B cell (primary cell): ENCODE measurements at regions not wholly inside any gene's neighbourhood (a gene's known extent, or its start where the extent isn't known, plus 50 kb on each side); places are given as distances from the start of the nearest gene placed in this dataset.

Source experiments
- ATAC-seq: fragments of 200-7000 bp; cut with Tn5 transposase; one replicate; pipeline ENCODE4 v1.10.0; 2021; ENCODE audit warnings: low read depth, mild to moderate bottlenecking, moderate number of reproducible peaks, moderate library complexity
- CTCF ChIA-PET: fragments of 350-600 bp; sonication (Branson Sonifier 250); formaldehyde crosslinking; loops from one replicate; lab custom pipeline; 2021; ENCODE audit warnings: antibody characterized with exemption, inconsistent platforms; lab: Charles Lee
- POLR2A ChIA-PET: fragments of 350-600 bp; sonication (Branson Sonifier 250); formaldehyde crosslinking; loops from one replicate; lab custom pipeline; 2021; ENCODE audit warnings: antibody characterized with exemption; lab: Charles Lee
- DNase-seq: peaks from one replicate; pipeline ENCODE4 v3.0.0; 2013
- H2AFZ ChIP-seq: 2 replicates; pipeline ENCODE4 v1.6.1; 2012; ENCODE audit warnings: mild to moderate bottlenecking, low read depth, low read length; ENCODE audit not compliant: insufficient read depth, poor library complexity, severe bottlenecking
- H3K27ac ChIP-seq, 2 donors: 1 replicate in 1 of 2; 2 replicates in 1 of 2; pipeline ENCODE4 v1.5.1; 2012 to 2013; ENCODE audit warnings: low read length in 2 of 2, mild to moderate bottlenecking in 2 of 2, moderate library complexity in 1 of 2
- H3K27me3 ChIP-seq, 4 experiments: fragments of 200-600 bp in 1 of 4; sonication (generic) in 1 of 4; replicated peaks in 1 of 4; 1 replicate in 2 of 4; 2 replicates in 2 of 4; pipeline versions ENCODE4 v1.6.1 to v1.7.0; 2013 to 2016; ENCODE audit warnings: low read length in 3 of 4, mild to moderate bottlenecking in 2 of 4, mixed read lengths in 1 of 4, moderate library complexity in 1 of 4; ENCODE audit not compliant: insufficient read depth in 4 of 4, control insufficient read depth in 3 of 4; ENCODE audit errors: control extremely low read depth in 1 of 4
- H3K36me3 ChIP-seq, 2 experiments: replicated peaks in 1 of 2; 1 replicate in 1 of 2; 2 replicates in 1 of 2; pipeline versions ENCODE4 v1.6.1 to v1.7.1; 2013; ENCODE audit warnings: low read length in 1 of 2; ENCODE audit not compliant: insufficient read depth in 2 of 2, control insufficient read depth in 1 of 2; ENCODE audit errors: control extremely low read depth in 1 of 2, extremely low read depth in 1 of 2
- H3K4me1 ChIP-seq, 2 donors: fragments of 200-600 bp in 1 of 2; sonication (generic) in 1 of 2; 1 replicate in 1 of 2; 2 replicates in 1 of 2; pipeline versions ENCODE4 v1.5.1 to v1.6.1; 2013 to 2017; ENCODE audit warnings: low read length in 2 of 2; ENCODE audit not compliant: control insufficient read depth in 2 of 2, insufficient read depth in 2 of 2
- H3K4me2 ChIP-seq: replicated peaks from 2 replicates; pipeline ENCODE3; 2012; ENCODE audit warnings: mild to moderate bottlenecking, low read depth, low read length; ENCODE audit not compliant: poor library complexity, severe bottlenecking
- H3K4me3 ChIP-seq, 5 experiments: fragments of 200-600 bp in 1 of 5; sonication (generic) in 1 of 5; 1 replicate in 3 of 5; 2 replicates in 2 of 5; pipeline versions ENCODE4 v1.5.1 to v1.7.0; 2011 to 2016; ENCODE audit warnings: low read length in 4 of 5, mild to moderate bottlenecking in 4 of 5, low read depth in 2 of 5, control low read depth in 1 of 5, moderate library complexity in 1 of 5; ENCODE audit not compliant: insufficient read depth in 1 of 5; ENCODE audit errors: control extremely low read depth in 1 of 5, extremely low read depth in 1 of 5
- H3K79me2 ChIP-seq: fragments of 200-600 bp; sonication (generic); one replicate; pipeline ENCODE4 v1.6.0; 2016; ENCODE audit warnings: low read length; ENCODE audit not compliant: control insufficient read depth, insufficient read depth
- H3K9ac ChIP-seq: fragments of 200-600 bp; sonication (generic); 2 replicates; pipeline ENCODE4 v1.6.1; 2017; ENCODE audit warnings: mild to moderate bottlenecking, low read length, moderate library complexity
- H3K9me3 ChIP-seq, 3 donors: one replicate each; pipeline versions ENCODE4 v1.6.1 to v1.7.1; 2013; ENCODE audit warnings: low read length in 2 of 3; ENCODE audit not compliant: control insufficient read depth in 2 of 3, insufficient read depth in 1 of 3; ENCODE audit errors: control extremely low read depth in 1 of 3
- H4K20me1 ChIP-seq: 2 replicates; pipeline ENCODE4 v1.6.0; 2012; ENCODE audit warnings: mild to moderate bottlenecking, low read length; ENCODE audit not compliant: insufficient read depth, control insufficient read depth, poor library complexity, severe bottlenecking
- H3K27ac Mint-ChIP-seq: one replicate; pipeline ENCODE4 v1.8.0; 2021; ENCODE audit warnings: mixed read lengths
- H3K27me3 Mint-ChIP-seq: one replicate; pipeline ENCODE4 v1.8.0; 2021; ENCODE audit warnings: mixed read lengths
- H3K4me1 Mint-ChIP-seq: one replicate; pipeline ENCODE4 v1.8.0; 2021; ENCODE audit warnings: mixed read lengths
- H3K4me3 Mint-ChIP-seq: one replicate; pipeline ENCODE4 v1.8.0; 2021; ENCODE audit warnings: mixed read lengths
- H3K9me3 Mint-ChIP-seq: one replicate; pipeline ENCODE4 v1.8.0; 2022; ENCODE audit warnings: mixed read lengths; ENCODE audit not compliant: insufficient read depth
- CTCF ChIP-seq: fragments of 200-600 bp; IDR thresholded peaks from one replicate; pipeline ENCODE4 v1.8.0; 2022; ENCODE audit warnings: antibody characterized with exemption, mild to moderate bottlenecking
- EZH2 ChIP-seq: IDR thresholded peaks from 2 replicates; pipeline ENCODE4 v1.6.1; 2012; ENCODE audit warnings: borderline replicate concordance, low read depth, mild to moderate bottlenecking, moderate library complexity, low read length; ENCODE audit not compliant: insufficient read depth, poor library complexity, severe bottlenecking
- WGBS: methylation state at CpG from one replicate; pipeline ENCODE4 v1.1.5; 2013; ENCODE audit warnings: missing lambda C conversion rate; ENCODE audit not compliant: insufficient coverage; 5-methylcytosine and 5-hydroxymethylcytosine counted together
- intact Hi-C: fragments of 100-400 bp; cut with micrococcal nuclease; formaldehyde crosslinking; loops from one replicate; pipeline ENCODE4 v1.10.0; 2022

- Mint-ChIP-seq H3K9me3 (peaks cover 3% of the 10 kb centered on the region), H3K4me1 (no peaks in the 10 kb centered on the region), H3K27me3 (no peaks in the 10 kb centered on the region), H3K4me3 (no peak overlapping the region), H3K27ac (no peak overlapping the region)
- ATAC-seq: no peak
- Histone ChIP-seq H4K20me1 (no peaks in the 10 kb centered on the region), H3K27ac (no peak overlapping the region), H3K79me2 (no peaks in the 10 kb centered on the region), H3K27me3 (no peaks in the 10 kb centered on the region), H3K36me3 (no peaks in the 10 kb centered on the region), H3K9me3 (peaks cover 0 to 15% (median 0%) of the 10 kb centered on the region in 3 donors), H3K4me2 (no peak overlapping the region), H3K4me1 (no peaks in the 10 kb centered on the region), H3K9ac (no peak overlapping the region), H2AFZ (no peak overlapping the region), H3K4me3 (no peak overlapping the region)
- CTCF ChIA-PET: no interaction called here
- DNase-seq: no peak
- intact Hi-C loops: no loop called here
- POLR2A ChIA-PET: no interaction called here
- no CpG with 5 or more reads among the region's 1 CpG for WGBS
- TF ChIP-seq EZH2 (no peak), CTCF (no peak)
Observed at GRCh38 chr4:180898305-180898704, 1344.9 kb upstream of the TENM3 start.

GRCh38 chr4:180900781-180901180 is 1342.4 kb upstream of the TENM3 start:
- Mint-ChIP-seq H3K27ac (no peak overlapping the region), H3K27me3 (no peaks in the 10 kb centered on the region), H3K4me1 (no peaks in the 10 kb centered on the region), H3K4me3 (no peak overlapping the region), H3K9me3 (peaks cover 3% of the 10 kb centered on the region)
- no peaks in the 10 kb centered on the region for H3K79me2 ChIP-seq
- ATAC-seq (no peak), DNase-seq (no peak)
- no peak overlapping the region for H3K9ac ChIP-seq
- H2AFZ ChIP-seq: no peak overlapping the region
- no peak overlapping the region for H3K27ac ChIP-seq
- CTCF ChIA-PET: no interaction called here
- POLR2A ChIA-PET: no interaction called here
- TF ChIP-seq EZH2 (no peak), CTCF (no peak)
- H3K27me3 ChIP-seq: no peaks in the 10 kb centered on the region
- no peak overlapping the region for H3K4me2 ChIP-seq
- H3K4me1 ChIP-seq: no peaks in the 10 kb centered on the region
- H3K4me3 ChIP-seq: no peak overlapping the region
- 100% methylated on average over 1 of the region's 4 CpGs for WGBS
- no peaks in the 10 kb centered on the region for H4K20me1 ChIP-seq
- intact Hi-C loops: no loop called here
- no peaks in the 10 kb centered on the region for H3K36me3 ChIP-seq
- H3K9me3 ChIP-seq: peaks cover 0 to 12% (median 0%) of the 10 kb centered on the region in 3 donors
